ENCODE measurements at regions not wholly inside any gene's neighbourhood (a gene's known extent, or its start where the extent isn't known, plus 50 kb on each side); places are given as distances from the start of the nearest gene placed in this dataset.
A peak's percentile ranks its signal among the peaks of the same experiment; 100 is the strongest.

DNA sequence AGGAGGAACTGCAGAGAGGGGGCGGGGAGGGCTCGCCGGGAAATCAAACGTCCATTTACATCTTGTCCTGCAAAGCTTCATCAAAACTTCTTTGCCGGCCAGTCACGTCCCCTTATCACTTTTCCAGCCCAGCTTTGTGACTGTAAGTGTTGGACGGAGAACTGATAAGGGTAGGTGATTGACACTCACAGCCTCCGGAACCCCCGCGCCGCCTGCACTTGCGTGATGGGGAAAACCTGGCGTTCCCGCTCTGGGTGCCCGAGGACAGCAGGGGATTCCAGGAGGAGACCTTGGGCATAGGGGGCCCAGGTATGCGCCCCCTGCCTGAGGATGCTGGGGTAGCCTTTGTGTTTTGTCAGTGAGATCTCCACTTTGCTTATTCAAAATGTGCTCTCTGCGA lies 72.8 kb upstream of the ANKRD34C start:
- H3K9ac ChIP-seq (ENCODE audit: low read depth, low read length, poor library complexity) = peak overlapping the region; percentile 15
- H3K27me3 ChIP-seq (ENCODE audit: control insufficient read depth in 3 of 3, insufficient read depth in 3 of 3, low read depth in 1 of 3, low read length in 3 of 3) = peaks cover 0 to 11% (median 1%) of the 10 kb centered on the region in 3 experiments

DNA sequence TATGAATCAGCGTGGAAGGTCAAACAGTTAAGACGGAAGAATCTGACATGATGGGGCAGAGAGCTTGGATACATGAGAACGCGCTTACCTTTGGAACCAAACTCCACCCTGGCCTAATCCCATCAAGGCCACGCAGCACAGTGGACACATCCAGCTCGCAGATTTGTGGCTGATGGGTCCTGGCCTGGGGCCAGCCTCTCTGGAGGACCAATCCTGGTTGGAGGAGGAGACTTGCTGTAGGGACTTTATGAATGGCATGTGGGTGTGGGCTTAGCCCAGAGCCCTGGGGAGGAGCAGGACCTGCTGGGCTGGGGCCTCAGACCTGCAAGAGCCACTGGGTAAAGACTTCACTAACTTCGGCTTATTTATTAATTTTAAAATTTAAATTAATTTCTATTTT lies 73.4 kb upstream of the ANKRD34C start:
- Histone ChIP-seq H2AFZ (ENCODE audit: low read length) (no peak overlapping the region), H2BK15ac (ENCODE audit: low read length) (no peak overlapping the region), H4K91ac (ENCODE audit: low read depth, low read length, poor library complexity) (no peak overlapping the region), H3K27ac (replicated peaks; ENCODE audit: low read length) (no peak overlapping the region), H2AK5ac (ENCODE audit: low read depth, low read length) (no peak overlapping the region), H3K23ac (ENCODE audit: low read depth, low read length, poor library complexity) (no peak overlapping the region), H3K9ac (ENCODE audit: low read depth, low read length, poor library complexity) (no peak overlapping the region), H3K36me3 (replicated peaks in 1 of 2; ENCODE audit: control insufficient read depth in 2 of 2, insufficient read depth in 2 of 2, low read length in 2 of 2) (no peaks in the 10 kb centered on the region), H3K14ac (ENCODE audit: low read length) (no peak overlapping the region), H3K4me2 (ENCODE audit: insufficient read depth, low read length, poor library complexity, severe bottlenecking) (no peak overlapping the region), H3K27me3 (ENCODE audit: control insufficient read depth in 3 of 3, insufficient read depth in 3 of 3, low read depth in 1 of 3, low read length in 3 of 3) (peaks cover 0 to 10% (median 1%) of the 10 kb centered on the region in 3 experiments), H2BK120ac (ENCODE audit: low read depth, low read length) (no peak overlapping the region), H3K79me1 (ENCODE audit: low read depth, low read length) (no peaks in the 10 kb centered on the region), H3K4me3 (ENCODE audit: low read length in 2 of 2) (no peak overlapping the region), H2BK12ac (ENCODE audit: low read length) (no peak overlapping the region), H3K18ac (ENCODE audit: low read length) (no peak overlapping the region), H3K4ac (ENCODE audit: low read length) (no peak overlapping the region), H4K8ac (ENCODE audit: low read depth, low read length) (no peak overlapping the region), H3K9me3 (replicated peaks in 1 of 2; ENCODE audit: control insufficient read depth in 2 of 2, insufficient read depth in 1 of 2, low read depth in 1 of 2, low read length in 2 of 2) (no peaks in the 10 kb centered on the region), H2BK5ac (ENCODE audit: low read length) (no peak overlapping the region), H3K4me1 (ENCODE audit: control insufficient read depth in 2 of 2, insufficient read depth in 1 of 2, low read depth in 1 of 2, low read length in 2 of 2) (peaks cover 0 to 18% of the 10 kb centered on the region in 2 donors)
- no peak for DNase-seq (ENCODE audit: low spot score)
- WGBS, 2 donors (ENCODE audit: extremely low coverage in 2 of 2, insufficient read length in 2 of 2, insufficient replicate concordance in 1 of 2) = no CpG with 5 or more reads among the region's 7 CpGs

More for the DNA sequence above, 72.8 kb upstream of the ANKRD34C start:
- peak overlapping the region; percentile 23 for H4K91ac ChIP-seq (ENCODE audit: low read depth, low read length, poor library complexity)
- no peak overlapping the region for H3K4me3 ChIP-seq (ENCODE audit: low read length in 2 of 2)
- H3K23ac ChIP-seq (ENCODE audit: low read depth, low read length, poor library complexity) = no peak overlapping the region
- H3K79me1 ChIP-seq (ENCODE audit: low read depth, low read length) = no peaks in the 10 kb centered on the region
- H4K8ac ChIP-seq (ENCODE audit: low read depth, low read length) = no peak overlapping the region
- no peaks in the 10 kb centered on the region for H3K9me3 ChIP-seq (replicated peaks in 1 of 2; ENCODE audit: control insufficient read depth in 2 of 2, insufficient read depth in 1 of 2, low read depth in 1 of 2, low read length in 2 of 2)
- H2AFZ ChIP-seq (ENCODE audit: low read length) = no peak overlapping the region
- no peak overlapping the region for H3K27ac ChIP-seq (replicated peaks; ENCODE audit: low read length)
- peak overlapping the region; percentile 34 for H3K4me2 ChIP-seq (ENCODE audit: insufficient read depth, low read length, poor library complexity, severe bottlenecking)
- H2BK5ac ChIP-seq (ENCODE audit: low read length) = no peak overlapping the region
- no peak overlapping the region for H3K14ac ChIP-seq (ENCODE audit: low read length)
- H2BK15ac ChIP-seq (ENCODE audit: low read length) = no peak overlapping the region
- H3K18ac ChIP-seq (ENCODE audit: low read length) = no peak overlapping the region
- H2BK12ac ChIP-seq (ENCODE audit: low read length) = no peak overlapping the region
- peaks cover 0 to 16% of the 10 kb centered on the region in 2 donors for H3K4me1 ChIP-seq (ENCODE audit: control insufficient read depth in 2 of 2, insufficient read depth in 1 of 2, low read depth in 1 of 2, low read length in 2 of 2)
- no peak overlapping the region for H3K4ac ChIP-seq (ENCODE audit: low read length)
- no CpG with 5 or more reads among the region's 17 CpGs for WGBS, 2 donors (ENCODE audit: extremely low coverage in 2 of 2, insufficient read length in 2 of 2, insufficient replicate concordance in 1 of 2)
- no peak overlapping the region for H2AK5ac ChIP-seq (ENCODE audit: low read depth, low read length)
- DNase-seq (ENCODE audit: low spot score) = no peak
- H2BK120ac ChIP-seq (ENCODE audit: low read depth, low read length) = no peak overlapping the region
- H3K36me3 ChIP-seq (replicated peaks in 1 of 2; ENCODE audit: control insufficient read depth in 2 of 2, insufficient read depth in 2 of 2, low read length in 2 of 2) = no peaks in the 10 kb centered on the region

- H3K18ac ChIP-seq (ENCODE audit: low read length) = no peak overlapping the region
- H2AFZ ChIP-seq (ENCODE audit: low read length) = no peak overlapping the region
- no peak overlapping the region for H3K4ac ChIP-seq (ENCODE audit: low read length)
- no peak overlapping the region for H2BK5ac ChIP-seq (ENCODE audit: low read length)
- no CpG with 5 or more reads among the region's 3 CpGs for WGBS, 2 donors (ENCODE audit: extremely low coverage in 2 of 2, insufficient read length in 2 of 2, insufficient replicate concordance in 1 of 2)
- H3K27me3 ChIP-seq (ENCODE audit: control insufficient read depth in 3 of 3, insufficient read depth in 3 of 3, low read depth in 1 of 3, low read length in 3 of 3) = peaks cover 0 to 8% (median 1%) of the 10 kb centered on the region in 3 experiments
- no peak overlapping the region for H3K4me3 ChIP-seq (ENCODE audit: low read length in 2 of 2)
- no peaks in the 10 kb centered on the region for H3K36me3 ChIP-seq (replicated peaks in 1 of 2; ENCODE audit: control insufficient read depth in 2 of 2, insufficient read depth in 2 of 2, low read length in 2 of 2)
- no peak overlapping the region for H2AK5ac ChIP-seq (ENCODE audit: low read depth, low read length)
- no peak overlapping the region for H2BK120ac ChIP-seq (ENCODE audit: low read depth, low read length)
- H3K4me2 ChIP-seq (ENCODE audit: insufficient read depth, low read length, poor library complexity, severe bottlenecking) = no peak overlapping the region
- no peak overlapping the region for H2BK15ac ChIP-seq (ENCODE audit: low read length)
- H4K91ac ChIP-seq (ENCODE audit: low read depth, low read length, poor library complexity) = no peak overlapping the region
- H3K79me1 ChIP-seq (ENCODE audit: low read depth, low read length) = no peaks in the 10 kb centered on the region
- no peak overlapping the region for H3K9ac ChIP-seq (ENCODE audit: low read depth, low read length, poor library complexity)
- H3K9me3 ChIP-seq (replicated peaks in 1 of 2; ENCODE audit: control insufficient read depth in 2 of 2, insufficient read depth in 1 of 2, low read depth in 1 of 2, low read length in 2 of 2) = no peaks in the 10 kb centered on the region
- no peak overlapping the region for H3K14ac ChIP-seq (ENCODE audit: low read length)
- no peak overlapping the region for H4K8ac ChIP-seq (ENCODE audit: low read depth, low read length)
- no peak overlapping the region for H2BK12ac ChIP-seq (ENCODE audit: low read length)
- peaks cover 0 to 16% of the 10 kb centered on the region in 2 donors for H3K4me1 ChIP-seq (ENCODE audit: control insufficient read depth in 2 of 2, insufficient read depth in 1 of 2, low read depth in 1 of 2, low read length in 2 of 2)
- no peak for DNase-seq (ENCODE audit: low spot score)
- no peak overlapping the region for H3K27ac ChIP-seq (replicated peaks; ENCODE audit: low read length)
- no peak overlapping the region for H3K23ac ChIP-seq (ENCODE audit: low read depth, low read length, poor library complexity)
Observed at GRCh38 chr15:79208179-79208578, 74.3 kb upstream of the ANKRD34C start.

DNA sequence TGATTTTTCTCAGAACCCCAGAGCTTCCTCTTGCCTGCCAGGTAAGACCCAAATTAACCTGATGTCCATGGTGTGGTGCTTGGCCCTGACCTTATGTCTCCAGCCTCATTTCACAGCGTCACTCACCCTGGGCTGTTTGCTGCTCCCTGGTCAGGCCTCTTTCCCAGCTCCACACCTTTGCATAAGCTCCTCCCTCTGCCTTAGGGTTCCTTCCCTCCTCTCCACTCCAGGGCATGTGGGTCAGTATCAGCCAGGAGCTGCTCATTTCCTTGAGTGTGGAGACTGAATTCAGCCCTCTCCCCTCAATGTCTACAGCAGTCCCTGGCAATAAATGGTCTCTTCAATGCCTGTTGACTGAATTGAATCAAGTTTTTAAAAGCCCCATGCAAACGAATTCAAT lies 75.6 kb upstream of the ANKRD34C start:
- Histone ChIP-seq H3K23ac (ENCODE audit: low read depth, low read length, poor library complexity) (no peak overlapping the region), H3K79me1 (ENCODE audit: low read depth, low read length) (no peaks in the 10 kb centered on the region), H3K9me3 (replicated peaks in 1 of 2; ENCODE audit: control insufficient read depth in 2 of 2, insufficient read depth in 1 of 2, low read depth in 1 of 2, low read length in 2 of 2) (no peaks in the 10 kb centered on the region), H3K4me1 (ENCODE audit: control insufficient read depth in 2 of 2, insufficient read depth in 1 of 2, low read depth in 1 of 2, low read length in 2 of 2) (peaks cover 0 to 10% of the 10 kb centered on the region in 2 donors), H2BK120ac (ENCODE audit: low read depth, low read length) (no peak overlapping the region), H2AFZ (ENCODE audit: low read length) (no peak overlapping the region), H2BK5ac (ENCODE audit: low read length) (no peak overlapping the region), H3K14ac (ENCODE audit: low read length) (no peak overlapping the region), H4K8ac (ENCODE audit: low read depth, low read length) (no peak overlapping the region), H4K91ac (ENCODE audit: low read depth, low read length, poor library complexity) (no peak overlapping the region), H3K4me2 (ENCODE audit: insufficient read depth, low read length, poor library complexity, severe bottlenecking) (no peak overlapping the region), H3K4me3 (ENCODE audit: low read length in 2 of 2) (no peak overlapping the region), H2AK5ac (ENCODE audit: low read depth, low read length) (no peak overlapping the region), H3K4ac (ENCODE audit: low read length) (no peak overlapping the region), H2BK12ac (ENCODE audit: low read length) (no peak overlapping the region), H3K36me3 (replicated peaks in 1 of 2; ENCODE audit: control insufficient read depth in 2 of 2, insufficient read depth in 2 of 2, low read length in 2 of 2) (no peaks in the 10 kb centered on the region), H3K27me3 (ENCODE audit: control insufficient read depth in 3 of 3, insufficient read depth in 3 of 3, low read depth in 1 of 3, low read length in 3 of 3) (peaks cover 0 to 8% (median 1%) of the 10 kb centered on the region in 3 experiments), H3K27ac (replicated peaks; ENCODE audit: low read length) (no peak overlapping the region), H2BK15ac (ENCODE audit: low read length) (no peak overlapping the region), H3K9ac (ENCODE audit: low read depth, low read length, poor library complexity) (no peak overlapping the region), H3K18ac (ENCODE audit: low read length) (no peak overlapping the region)
- WGBS, 2 donors (ENCODE audit: extremely low coverage in 2 of 2, insufficient read length in 2 of 2, insufficient replicate concordance in 1 of 2) = no CpG with 5 or more reads among the region's 2 CpGs
- no peak for DNase-seq (ENCODE audit: low spot score)
